OCI-LY3 (cell line): ENCODE measurements at regions not wholly inside any gene's neighbourhood (a gene's known extent, or its start where the extent isn't known, plus 50 kb on each side); places are given as distances from the start of the nearest gene placed in this dataset.

Experiments used
- H2AFZ ChIP-seq: fragments of 200-600, 300-600 bp; shearing (Covaris generic); 2 replicates; pipeline ENCODE4 v1.6.0; 2014; ENCODE audit warnings: antibody characterized with exemption, low read depth, low read length
- H3K27ac ChIP-seq: fragments of 200-600, 300-600 bp; sonication (generic); 2 replicates; pipeline ENCODE4 v1.5.1; 2014; ENCODE audit warnings: mild to moderate bottlenecking, low read length, moderate library complexity, mixed read lengths
- H3K27me3 ChIP-seq: fragments of 200-600, 300-600 bp; sonication (generic); 2 replicates; pipeline ENCODE4 v1.6.1; 2014; ENCODE audit warnings: low read depth, low read length, mixed read lengths
- H3K36me3 ChIP-seq: fragments of 200-600, 300-600 bp; sonication (generic); replicated peaks from 2 replicates; pipeline ENCODE3; 2014; ENCODE audit warnings: low read depth, low read length, mixed read lengths
- H3K4me1 ChIP-seq: fragments of 300-600, 200-600 bp; sonication (generic); 2 replicates; pipeline ENCODE4 v1.6.1; 2014; ENCODE audit warnings: low read length, mixed read lengths
- H3K4me2 ChIP-seq: fragments of 200-600, 300-600 bp; sonication (generic); 2 replicates; pipeline ENCODE4 v1.6.1; 2014; ENCODE audit warnings: low read length, mixed read lengths
- H3K4me3 ChIP-seq: fragments of 300-600, 200-600 bp; sonication (generic); 2 replicates; pipeline ENCODE4 v1.5.1; 2014; ENCODE audit warnings: antibody characterized with exemption, mild to moderate bottlenecking, low read length, moderate library complexity
- H3K79me2 ChIP-seq: fragments of 300-600, 200-600 bp; shearing (Covaris generic); 2 replicates; pipeline ENCODE4 v1.6.1; 2014; ENCODE audit warnings: mild to moderate bottlenecking, low read length, mixed read lengths
- H3K9ac ChIP-seq: fragments of 300-600, 200-600 bp; shearing (Covaris generic); 2 replicates; pipeline ENCODE4 v1.6.0; 2014; ENCODE audit warnings: mild to moderate bottlenecking, low read length, moderate library complexity
- H3K9me3 ChIP-seq: fragments of 200-600, 300-600 bp; shearing (Covaris generic); 2 replicates; pipeline ENCODE4 v1.6.1; 2014; ENCODE audit warnings: low read length, mixed read lengths; ENCODE audit not compliant: insufficient read depth
- H4K20me1 ChIP-seq: fragments of 200-600, 300-600 bp; sonication (generic); 2 replicates; pipeline ENCODE4 v1.6.1; 2016; ENCODE audit warnings: low read length, mixed read lengths; ENCODE audit not compliant: insufficient read depth
- CTCF ChIP-seq: fragments of 200-600, 300-600 bp; sonication (generic); IDR thresholded peaks from 2 replicates; pipeline ENCODE4 v1.5.1; 2014; ENCODE audit warnings: antibody characterized with exemption, low read length, low read depth
- EZH2phosphoT487 ChIP-seq: fragments of 200-600 bp; shearing (Covaris generic); IDR thresholded peaks from 2 replicates; pipeline ENCODE4 v1.6.1; 2018; ENCODE audit warnings: antibody characterized with exemption, mixed run types, low read depth

- Histone ChIP-seq H3K4me1 (no peaks in the 10 kb centered on the region), H3K27ac (no peak overlapping the region), H2AFZ (no peak overlapping the region), H3K27me3 (0 out of 2 replicates have a peak, but pooled peaks cover 4% of the 10 kb centered on the region), H4K20me1 (no peaks in the 10 kb centered on the region), H3K9me3 (no peaks in the 10 kb centered on the region), H3K36me3 (no peaks in the 10 kb centered on the region), H3K4me3 (no peak overlapping the region), H3K4me2 (no peak overlapping the region), H3K9ac (no peak overlapping the region), H3K79me2 (no peaks in the 10 kb centered on the region)
- TF ChIP-seq CTCF = no peak
- TF ChIP-seq EZH2phosphoT487 = no peak
Measured at GRCh38 chr6:148265054-148265453, 77.6 kb upstream of the SASH1 start.

- Histone ChIP-seq H3K27ac (no peak overlapping the region), H2AFZ (no peak overlapping the region), H3K9me3 (no peaks in the 10 kb centered on the region), H3K27me3 (0 out of 2 replicates have a peak, but pooled peaks cover 4% of the 10 kb centered on the region), H3K9ac (no peak overlapping the region), H3K36me3 (no peaks in the 10 kb centered on the region), H4K20me1 (no peaks in the 10 kb centered on the region), H3K4me3 (no peak overlapping the region), H3K4me2 (no peak overlapping the region), H3K79me2 (no peaks in the 10 kb centered on the region), H3K4me1 (no peaks in the 10 kb centered on the region)
- TF ChIP-seq EZH2phosphoT487 (no peak), CTCF (no peak)
Measured at GRCh38 chr6:148269386-148269785, 73.3 kb upstream of the SASH1 start.

- H3K4me1 ChIP-seq = no peaks in the 10 kb centered on the region
- no peaks in the 10 kb centered on the region for H3K9me3 ChIP-seq
- H2AFZ ChIP-seq = no peak overlapping the region
- no peaks in the 10 kb centered on the region for H4K20me1 ChIP-seq
- no peak overlapping the region for H3K4me2 ChIP-seq
- H3K27ac ChIP-seq = no peak overlapping the region
- H3K79me2 ChIP-seq = no peaks in the 10 kb centered on the region
- H3K9ac ChIP-seq = no peak overlapping the region
- H3K27me3 ChIP-seq = 0 out of 2 replicates have a peak, but pooled peaks cover 4% of the 10 kb centered on the region
- TF ChIP-seq EZH2phosphoT487 (no peak), CTCF (no peak)
- H3K36me3 ChIP-seq = no peaks in the 10 kb centered on the region
- no peak overlapping the region for H3K4me3 ChIP-seq
Measured at GRCh38 chr6:148271711-148272439, 70.8 kb upstream of the SASH1 start.

- Histone ChIP-seq H4K20me1 (no peaks in the 10 kb centered on the region), H3K9ac (no peak overlapping the region), H3K9me3 (no peaks in the 10 kb centered on the region), H3K4me3 (no peak overlapping the region), H3K27ac (no peak overlapping the region), H3K36me3 (no peaks in the 10 kb centered on the region), H2AFZ (no peak overlapping the region), H3K27me3 (0 out of 2 replicates have a peak, but pooled peaks cover 4% of the 10 kb centered on the region), H3K4me1 (no peaks in the 10 kb centered on the region), H3K79me2 (no peaks in the 10 kb centered on the region), H3K4me2 (no peak overlapping the region)
- TF ChIP-seq CTCF (no peak), EZH2phosphoT487 (no peak)
Measured at GRCh38 chr6:148272597-148272996, 70.0 kb upstream of the SASH1 start.
